ENCODE measurements at regions not wholly inside any gene's neighbourhood (a gene's known extent, or its start where the extent isn't known, plus 50 kb on each side); places are given as distances from the start of the nearest gene placed in this dataset.

- DNase-seq, result peak; percentile 6 to 10
These were observed 226.0 kb downstream of the NPHP4 start for GRCh38 chr1:5765997-5766913.

GRCh38 chr1:5765483-5765882 is 226.7 kb downstream of the NPHP4 start:
- DNase-seq, result no peak

DNA sequence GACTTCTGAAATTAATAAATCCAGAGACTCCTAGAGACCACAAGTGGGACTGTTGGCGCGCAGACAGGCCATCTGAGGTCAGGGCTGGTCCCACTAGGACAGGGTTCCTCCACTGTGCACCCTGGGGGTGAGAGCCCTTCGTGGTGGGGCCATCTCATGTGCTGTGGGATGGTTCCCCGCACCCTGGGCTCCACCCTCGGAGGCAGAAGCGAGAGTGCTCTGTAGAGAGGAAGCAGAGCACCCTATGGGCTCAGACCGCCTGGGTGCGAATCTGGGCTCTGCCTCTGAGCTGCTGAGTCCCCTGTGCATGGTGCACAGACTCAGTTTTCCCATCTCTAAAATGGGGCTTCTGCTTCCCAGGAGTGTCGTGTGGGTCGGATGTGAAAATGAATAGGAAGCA is 227.3 kb downstream of the NPHP4 start:
- DNase-seq, result no peak

- no peak for DNase-seq
These were observed 227.8 kb downstream of the NPHP4 start for GRCh38 chr1:5764464-5764863.

DNA sequence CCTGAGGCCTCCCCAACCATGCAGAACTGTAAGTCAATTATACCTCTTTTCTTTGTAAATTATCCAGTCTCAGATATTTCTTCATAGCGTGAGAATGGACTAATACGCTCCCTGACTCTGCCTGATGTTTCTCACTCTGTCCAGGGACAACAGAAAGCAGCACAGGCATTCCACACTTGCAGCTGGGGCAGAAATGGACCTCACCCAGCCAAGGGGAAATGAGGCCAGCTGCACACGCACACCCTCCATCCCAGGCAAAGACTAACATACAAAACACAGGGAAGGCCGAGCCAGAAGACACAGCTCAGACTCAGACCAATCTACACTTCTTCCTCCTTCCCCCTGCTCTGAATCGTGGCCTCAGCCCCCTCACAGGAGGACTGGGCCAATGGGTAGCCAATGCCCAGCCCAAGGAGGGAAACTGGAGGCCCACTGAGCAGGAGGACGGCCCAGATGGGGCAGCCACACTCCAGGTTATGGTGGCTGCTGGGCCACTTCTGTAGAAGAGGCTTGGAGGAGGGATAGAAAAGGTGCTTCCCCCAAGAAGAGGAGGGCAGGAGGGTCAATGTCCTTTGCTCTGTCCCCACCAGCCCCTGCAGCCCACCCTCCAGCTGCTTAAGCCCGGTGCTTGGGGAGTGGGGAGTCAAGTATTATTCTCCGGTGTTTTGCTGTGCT is 228.4 kb downstream of the NPHP4 start:
- no peak for DNase-seq

DNA sequence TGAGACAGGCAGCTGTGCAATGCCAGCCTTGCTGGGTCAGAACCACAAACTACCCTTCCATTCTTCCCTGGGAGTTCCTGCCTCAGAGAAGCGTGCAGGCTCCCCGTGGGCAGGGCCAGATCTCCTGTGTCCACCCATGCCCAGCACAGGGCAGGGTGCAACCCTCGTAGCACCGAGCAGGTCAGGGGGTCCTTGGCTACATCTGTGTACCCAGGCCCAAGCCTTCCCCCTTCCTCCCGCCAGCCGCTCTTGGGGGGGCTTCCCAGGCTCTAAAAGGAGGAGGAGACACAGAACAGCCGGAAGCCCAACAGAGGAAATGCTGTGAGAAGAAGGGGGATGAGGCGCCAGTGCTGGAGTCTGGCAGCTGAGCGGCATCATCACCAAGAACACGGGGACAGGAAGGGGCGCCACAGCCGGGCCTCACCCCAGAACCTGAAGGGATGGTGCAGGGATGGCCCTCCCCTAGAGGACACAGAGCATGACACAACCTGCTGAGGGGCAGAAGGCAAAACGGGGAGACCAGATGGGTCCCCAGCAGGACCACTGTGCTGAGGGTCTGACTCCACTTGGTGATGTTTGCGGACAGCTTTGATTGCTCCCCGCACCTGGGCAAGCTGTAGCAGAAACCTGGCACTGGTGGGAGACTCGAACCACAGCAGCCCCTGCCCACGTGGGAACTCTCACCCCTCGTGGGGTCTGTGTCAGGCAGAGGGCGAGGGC is 233.2 kb downstream of the NPHP4 start:
- no peak for DNase-seq

- peak; percentile 64 for DNase-seq
These were observed 234.0 kb downstream of the NPHP4 start for GRCh38 chr1:5758000-5758858.

DNA sequence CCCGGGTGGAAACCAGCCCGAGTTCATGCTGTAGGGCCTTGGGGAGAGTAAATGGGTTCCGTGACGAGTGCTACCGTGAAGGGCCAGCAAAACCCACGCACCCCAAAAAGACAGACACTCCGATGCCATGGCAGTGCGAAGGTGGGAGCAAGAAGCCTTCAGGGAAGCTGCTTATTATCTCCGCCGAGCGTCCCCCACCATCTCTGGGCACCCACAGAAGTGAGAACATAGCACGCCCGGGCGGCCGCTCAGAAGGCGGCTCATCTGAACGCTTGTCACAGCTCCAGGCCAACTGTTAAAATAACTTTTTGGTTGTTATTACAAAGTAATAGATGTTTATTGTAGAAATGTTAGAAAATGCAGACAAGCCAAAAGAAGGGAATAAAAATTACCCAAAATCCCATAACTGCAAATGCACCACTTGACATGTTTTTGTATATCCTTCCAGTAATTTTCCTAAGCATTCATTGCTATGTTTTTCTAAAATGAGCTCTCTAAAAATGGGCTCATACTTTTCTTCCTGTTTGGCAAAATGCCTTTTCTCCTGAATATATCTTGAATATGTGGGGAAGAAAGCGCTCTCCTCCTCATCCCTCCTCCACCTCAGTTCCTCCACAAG is 234.9 kb downstream of the NPHP4 start:
- no peak for DNase-seq

GRCh38 chr1:5756434-5757186 is 235.6 kb downstream of the NPHP4 start:
- no peak for DNase-seq

GRCh38 chr1:5755552-5756125 is 236.6 kb downstream of the NPHP4 start:
- DNase-seq, result no peak

GRCh38 chr1:5754817-5755551 is 237.2 kb downstream of the NPHP4 start:
- DNase-seq, result no peak

GRCh38 chr1:5753549-5754421 is 238.4 kb downstream of the NPHP4 start:
- DNase-seq, result no peak

GRCh38 chr1:5752746-5753548 is 239.3 kb downstream of the NPHP4 start:
- DNase-seq, result no peak

DNA sequence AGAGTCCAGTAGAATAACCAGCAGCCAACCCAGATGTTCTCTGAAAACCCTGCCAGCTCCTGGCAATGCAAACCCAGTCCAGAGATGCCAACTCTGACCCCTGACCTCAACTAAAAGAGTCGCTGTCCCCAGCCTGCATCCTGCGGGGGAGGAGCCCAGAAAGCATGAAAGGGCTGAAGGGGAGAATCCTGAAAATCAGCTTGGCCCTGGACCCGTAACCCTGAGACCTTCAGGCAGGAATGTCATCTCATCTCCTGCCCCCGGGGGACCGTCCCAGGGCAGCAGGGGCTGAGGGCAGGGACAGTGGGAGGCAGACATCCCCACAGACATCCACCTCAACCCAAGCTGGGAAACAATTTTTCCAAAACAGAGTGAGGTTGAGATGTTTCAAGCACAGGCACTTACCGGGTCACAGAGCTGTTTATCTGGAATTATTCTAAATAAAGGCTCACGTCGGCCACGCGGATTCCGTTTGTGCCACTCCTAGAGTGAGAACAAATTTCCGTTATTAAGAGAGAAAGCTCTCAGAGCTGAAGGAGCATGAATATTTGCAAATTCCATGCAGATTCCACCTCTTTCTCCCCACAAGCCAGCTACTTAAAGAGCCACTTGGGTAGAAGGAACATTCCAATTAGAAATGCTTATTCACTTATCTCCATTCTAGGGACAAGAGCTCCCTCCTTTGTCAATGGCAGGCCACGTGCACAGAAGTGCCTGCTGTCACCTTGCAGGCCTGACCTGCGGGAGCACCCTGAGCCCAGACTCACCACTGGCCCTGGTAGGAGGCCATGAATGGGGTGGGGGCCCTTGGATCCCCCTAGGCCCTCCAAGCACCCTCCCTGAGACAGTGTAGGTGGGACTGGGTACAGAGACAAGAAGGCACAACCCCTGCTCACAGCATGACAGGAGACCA is 240.1 kb downstream of the NPHP4 start:
- peak in 1 of 2 experiments; percentile 11 for DNase-seq

GRCh38 chr1:5751163-5751540 is 241.1 kb downstream of the NPHP4 start:
- DNase-seq, result no peak

GRCh38 chr1:5750186-5751162 is 241.8 kb downstream of the NPHP4 start:
- no peak for DNase-seq

Measured in SHP77 (cell line).